Epithelial cell of proximal tubule (primary cell): ENCODE measurements at regions not wholly inside any gene's neighbourhood (a gene's known extent, or its start where the extent isn't known, plus 50 kb on each side); places are given as distances from the start of the nearest gene placed in this dataset.

ENCODE experiments used
- DNase-seq: peaks from one replicate; pipeline ENCODE4 v3.0.0-alpha.2; 2011; ENCODE audit warnings: low read depth
- H3K4me3 ChIP-seq: 2 replicates; pipeline ENCODE4 v1.5.1; 2011; ENCODE audit warnings: low read depth, mild to moderate bottlenecking, low read length
- TF ChIP-seq, protein P1 (sequence below): conservative IDR thresholded peaks from 2 replicates; pipeline ENCODE4 v1.5.1; 2012; ENCODE audit warnings: low read depth, mild to moderate bottlenecking, low read length

DNA sequence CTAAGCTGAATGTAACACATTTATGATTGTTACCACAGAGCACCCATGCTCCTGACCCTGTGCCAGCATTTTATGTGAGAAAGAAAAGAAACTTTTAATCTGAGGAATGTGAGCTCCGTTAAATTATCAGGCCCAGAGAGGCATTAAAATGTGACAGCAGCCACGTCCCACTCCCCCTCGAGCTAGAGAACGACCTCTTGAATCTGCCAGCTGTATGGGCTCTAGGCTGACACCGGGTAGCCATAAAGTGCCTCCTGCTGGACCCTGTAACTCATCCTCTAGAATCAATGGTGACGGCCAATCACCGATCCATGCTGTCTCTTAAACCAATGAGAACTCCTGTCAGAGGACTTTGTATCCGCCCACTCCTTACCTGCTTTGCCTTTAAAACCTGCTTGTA is 110.2 kb upstream of the ADRA2C start:
- DNase-seq: no peak
- H3K4me3 ChIP-seq: no peak overlapping the region
- TF ChIP-seq, protein P1, sequence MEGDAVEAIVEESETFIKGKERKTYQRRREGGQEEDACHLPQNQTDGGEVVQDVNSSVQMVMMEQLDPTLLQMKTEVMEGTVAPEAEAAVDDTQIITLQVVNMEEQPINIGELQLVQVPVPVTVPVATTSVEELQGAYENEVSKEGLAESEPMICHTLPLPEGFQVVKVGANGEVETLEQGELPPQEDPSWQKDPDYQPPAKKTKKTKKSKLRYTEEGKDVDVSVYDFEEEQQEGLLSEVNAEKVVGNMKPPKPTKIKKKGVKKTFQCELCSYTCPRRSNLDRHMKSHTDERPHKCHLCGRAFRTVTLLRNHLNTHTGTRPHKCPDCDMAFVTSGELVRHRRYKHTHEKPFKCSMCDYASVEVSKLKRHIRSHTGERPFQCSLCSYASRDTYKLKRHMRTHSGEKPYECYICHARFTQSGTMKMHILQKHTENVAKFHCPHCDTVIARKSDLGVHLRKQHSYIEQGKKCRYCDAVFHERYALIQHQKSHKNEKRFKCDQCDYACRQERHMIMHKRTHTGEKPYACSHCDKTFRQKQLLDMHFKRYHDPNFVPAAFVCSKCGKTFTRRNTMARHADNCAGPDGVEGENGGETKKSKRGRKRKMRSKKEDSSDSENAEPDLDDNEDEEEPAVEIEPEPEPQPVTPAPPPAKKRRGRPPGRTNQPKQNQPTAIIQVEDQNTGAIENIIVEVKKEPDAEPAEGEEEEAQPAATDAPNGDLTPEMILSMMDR: no peak

DNA sequence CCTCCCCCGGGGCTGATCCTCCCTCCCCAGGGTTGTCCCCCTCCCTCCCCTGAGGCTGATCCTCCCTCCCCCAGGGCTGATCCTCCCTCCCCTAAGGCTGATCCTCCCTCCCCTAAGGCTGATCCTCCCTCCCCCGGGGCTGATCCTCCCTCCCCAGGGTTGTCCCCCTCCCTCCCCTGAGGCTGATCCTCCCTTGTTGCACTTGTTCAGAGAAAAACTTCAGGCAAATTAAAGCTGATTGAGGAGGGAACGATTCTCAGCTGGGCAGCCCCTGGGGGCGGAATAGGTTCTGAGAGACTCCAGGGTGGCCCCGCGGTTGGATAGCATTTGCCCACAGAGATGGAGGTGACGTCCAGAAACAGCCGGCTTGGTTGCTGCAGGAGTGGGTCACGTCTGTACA is 110.7 kb upstream of the ADRA2C start:
- TF ChIP-seq, protein P1: no peak
- H3K4me3 ChIP-seq: no peak overlapping the region
- no peak for DNase-seq

GRCh38 chr4:3654036-3654807 is 112.0 kb upstream of the ADRA2C start:
- TF ChIP-seq, protein P1: no peak
- no peak overlapping the region for H3K4me3 ChIP-seq
- DNase-seq: no peak

DNA sequence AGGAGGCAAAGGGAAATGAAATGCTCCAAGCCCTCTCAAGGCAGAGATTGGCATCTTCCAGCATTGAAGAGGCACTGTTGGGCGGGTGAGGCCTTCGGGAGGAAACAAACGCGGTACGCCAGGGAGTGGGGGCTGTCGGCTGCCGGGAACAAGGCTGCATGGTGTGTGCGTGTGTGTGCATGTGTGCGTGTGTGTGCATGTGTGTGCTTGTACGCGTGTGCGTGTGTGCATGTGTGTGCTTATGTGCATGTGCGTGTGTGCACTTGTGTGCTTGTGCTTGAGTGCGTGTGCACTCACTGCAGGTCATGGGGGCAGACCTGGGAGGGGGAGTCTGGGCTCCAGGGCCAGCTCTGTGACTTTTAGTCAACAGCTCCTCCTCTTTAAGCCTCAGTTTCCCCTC is 113.6 kb upstream of the ADRA2C start:
- DNase-seq: no peak

GRCh38 chr4:3651267-3651845 is 114.8 kb upstream of the ADRA2C start:
- TF ChIP-seq, protein P1: no peak
- H3K4me3 ChIP-seq: no peak overlapping the region
- peak; percentile 26 for DNase-seq

More for the DNA sequence above, 113.6 kb upstream of the ADRA2C start:
- no peak overlapping the region for H3K4me3 ChIP-seq
- TF ChIP-seq, protein P1: no peak

GRCh38 chr4:3649491-3649890 is 116.7 kb upstream of the ADRA2C start:
- no peak for DNase-seq
- TF ChIP-seq, protein P1: no peak
- no peak overlapping the region for H3K4me3 ChIP-seq

DNA sequence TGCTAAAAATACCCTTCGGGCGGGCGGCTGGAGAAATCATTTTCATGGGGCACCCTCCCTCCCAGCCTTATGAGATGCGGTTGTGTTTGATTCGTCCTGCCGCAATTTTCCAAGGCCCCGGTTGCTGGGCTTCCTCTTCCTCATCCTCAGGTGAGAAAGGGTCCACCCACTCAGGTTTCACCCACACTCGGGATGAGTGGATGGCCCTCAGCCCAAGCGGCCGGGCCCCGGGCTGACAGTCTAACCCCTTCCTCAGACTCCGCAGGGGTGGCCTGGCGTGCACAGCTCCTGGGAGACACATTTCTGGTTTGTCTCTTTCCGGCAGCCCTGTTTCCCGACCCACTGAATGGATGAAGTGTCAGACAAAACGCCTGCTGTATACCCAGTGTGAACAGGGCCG is 116.5 kb upstream of the LRPAP1 start:
- no peak overlapping the region for H3K4me3 ChIP-seq
- DNase-seq: no peak
- TF ChIP-seq, protein P1: no peak
